Endothelial cell (in vitro differentiated cells): ENCODE measurements at regions not wholly inside any gene's neighbourhood (a gene's known extent, or its start where the extent isn't known, plus 50 kb on each side); places are given as distances from the start of the nearest gene placed in this dataset.

Experiments used
- DNase-seq: peaks from one replicate; pipeline ENCODE4 v3.0.0; 2021; ENCODE audit warnings: low spot score
- H3K27ac Mint-ChIP-seq: one replicate; pipeline ENCODE4 v1.8.0; 2021; ENCODE audit warnings: mixed read lengths, inconsistent platforms; ENCODE audit not compliant: unreplicated experiment
- H3K27me3 Mint-ChIP-seq: one replicate; pipeline ENCODE4 v1.8.0; 2021; ENCODE audit warnings: mild to moderate bottlenecking, moderate library complexity, mixed read lengths, inconsistent platforms; ENCODE audit not compliant: unreplicated experiment
- H3K36me3 Mint-ChIP-seq: one replicate; pipeline ENCODE4 v1.8.0; 2021; ENCODE audit warnings: mild to moderate bottlenecking, low read depth, mixed read lengths, inconsistent platforms; ENCODE audit not compliant: unreplicated experiment
- H3K4me1 Mint-ChIP-seq: one replicate; pipeline ENCODE4 v1.8.0; 2021; ENCODE audit warnings: mild to moderate bottlenecking, mixed read lengths, inconsistent platforms; ENCODE audit not compliant: unreplicated experiment
- H3K4me3 Mint-ChIP-seq: one replicate; pipeline ENCODE4 v1.8.0; 2021; ENCODE audit warnings: mild to moderate bottlenecking, mixed read lengths, inconsistent platforms; ENCODE audit not compliant: unreplicated experiment
- H3K9me3 Mint-ChIP-seq: one replicate; pipeline ENCODE4 v1.8.0; 2021; ENCODE audit warnings: mixed read lengths, inconsistent platforms; ENCODE audit not compliant: unreplicated experiment
- TF ChIP-seq, protein P1 (sequence below): fragments of 200-600 bp; sonication (generic); IDR thresholded peaks from one replicate; pipeline ENCODE4 v1.5.0; 2021; ENCODE audit warnings: antibody characterized with exemption; ENCODE audit not compliant: unreplicated experiment

DNA sequence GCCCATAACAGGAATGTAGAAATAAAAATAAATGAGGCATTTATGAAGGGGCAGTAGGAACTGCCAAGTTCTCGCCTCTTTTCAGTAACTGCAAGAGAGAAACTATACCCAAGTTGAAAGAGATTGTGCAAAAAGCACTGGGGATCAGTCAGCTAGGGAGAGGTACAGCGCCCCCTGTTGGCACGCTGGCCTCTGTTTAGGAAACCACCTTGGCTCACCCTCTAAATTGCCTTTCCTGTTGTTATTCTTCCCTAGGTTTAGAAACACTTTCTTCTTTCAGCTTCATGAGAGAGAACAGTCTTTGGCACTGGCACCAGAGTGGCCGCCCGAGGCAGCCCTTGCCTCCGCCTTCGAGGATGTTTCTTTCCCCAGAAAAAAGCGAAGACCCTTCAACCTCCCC lies 348.5 kb downstream of the MID1IP1 start:
- Mint-ChIP-seq H3K36me3 (no peaks in the 10 kb centered on the region), H3K4me3 (no peak overlapping the region), H3K9me3 (no peaks in the 10 kb centered on the region), H3K4me1 (peaks cover 8% of the 10 kb centered on the region), H3K27ac (no peak overlapping the region), H3K27me3 (no peaks in the 10 kb centered on the region)
- DNase-seq, result peak; percentile 64
- TF ChIP-seq, protein P1, sequence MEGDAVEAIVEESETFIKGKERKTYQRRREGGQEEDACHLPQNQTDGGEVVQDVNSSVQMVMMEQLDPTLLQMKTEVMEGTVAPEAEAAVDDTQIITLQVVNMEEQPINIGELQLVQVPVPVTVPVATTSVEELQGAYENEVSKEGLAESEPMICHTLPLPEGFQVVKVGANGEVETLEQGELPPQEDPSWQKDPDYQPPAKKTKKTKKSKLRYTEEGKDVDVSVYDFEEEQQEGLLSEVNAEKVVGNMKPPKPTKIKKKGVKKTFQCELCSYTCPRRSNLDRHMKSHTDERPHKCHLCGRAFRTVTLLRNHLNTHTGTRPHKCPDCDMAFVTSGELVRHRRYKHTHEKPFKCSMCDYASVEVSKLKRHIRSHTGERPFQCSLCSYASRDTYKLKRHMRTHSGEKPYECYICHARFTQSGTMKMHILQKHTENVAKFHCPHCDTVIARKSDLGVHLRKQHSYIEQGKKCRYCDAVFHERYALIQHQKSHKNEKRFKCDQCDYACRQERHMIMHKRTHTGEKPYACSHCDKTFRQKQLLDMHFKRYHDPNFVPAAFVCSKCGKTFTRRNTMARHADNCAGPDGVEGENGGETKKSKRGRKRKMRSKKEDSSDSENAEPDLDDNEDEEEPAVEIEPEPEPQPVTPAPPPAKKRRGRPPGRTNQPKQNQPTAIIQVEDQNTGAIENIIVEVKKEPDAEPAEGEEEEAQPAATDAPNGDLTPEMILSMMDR, result peak; percentile 72

- Mint-ChIP-seq H3K27ac (no peak overlapping the region), H3K4me3 (no peak overlapping the region), H3K9me3 (no peaks in the 10 kb centered on the region), H3K4me1 (peaks cover 8% of the 10 kb centered on the region), H3K27me3 (no peaks in the 10 kb centered on the region), H3K36me3 (no peaks in the 10 kb centered on the region)
- TF ChIP-seq, protein P1, result no peak
- no peak for DNase-seq
These were observed 349.0 kb downstream of the MID1IP1 start for GRCh38 chrX:39150220-39150619.

- H3K4me3 Mint-ChIP-seq, result no peak overlapping the region
- H3K27ac Mint-ChIP-seq, result no peak overlapping the region
- TF ChIP-seq, protein P1, result no peak
- H3K36me3 Mint-ChIP-seq, result no peaks in the 10 kb centered on the region
- no peaks in the 10 kb centered on the region for H3K27me3 Mint-ChIP-seq
- no peak for DNase-seq
- H3K4me1 Mint-ChIP-seq, result peaks cover 8% of the 10 kb centered on the region
- H3K9me3 Mint-ChIP-seq, result no peaks in the 10 kb centered on the region
These were observed 349.4 kb downstream of the MID1IP1 start for GRCh38 chrX:39150621-39151020.

DNA sequence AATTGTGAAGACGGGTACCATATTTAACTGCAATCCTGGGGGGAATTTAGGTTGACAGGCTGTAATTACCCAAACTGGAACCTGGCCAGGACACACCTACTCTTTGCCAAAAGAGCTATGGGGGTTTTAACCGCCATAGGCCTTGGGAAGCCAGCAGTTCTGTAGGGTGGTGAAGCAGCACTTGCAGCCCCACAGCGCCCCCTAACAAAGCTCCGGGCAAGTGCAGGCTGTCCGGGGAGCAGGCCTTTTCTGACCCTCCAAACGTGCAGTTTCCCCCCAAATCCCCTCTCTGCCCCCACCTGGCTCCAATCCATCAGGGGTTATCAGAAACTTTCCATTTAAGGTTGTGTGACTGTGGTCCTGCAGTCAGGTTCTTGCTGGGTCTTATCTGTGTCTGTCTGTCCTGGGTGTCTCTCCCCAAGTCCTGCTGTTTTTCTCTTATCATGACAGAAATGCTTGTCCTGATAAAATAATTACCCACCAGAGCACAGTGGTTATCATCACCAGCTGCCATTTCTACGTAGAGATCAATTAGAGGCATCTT lies 350.9 kb downstream of the MID1IP1 start:
- H3K9me3 Mint-ChIP-seq, result no peaks in the 10 kb centered on the region

GRCh38 chrX:39156051-39156450 lies 354.8 kb downstream of the MID1IP1 start:
- Mint-ChIP-seq H3K4me3 (no peak overlapping the region), H3K27ac (no peak overlapping the region), H3K9me3 (no peaks in the 10 kb centered on the region), H3K4me1 (peaks cover 10% of the 10 kb centered on the region), H3K36me3 (no peaks in the 10 kb centered on the region), H3K27me3 (no peaks in the 10 kb centered on the region)
- DNase-seq, result no peak
- TF ChIP-seq, protein P1, result no peak

More for the DNA sequence above, 350.9 kb downstream of the MID1IP1 start:
- H3K27ac Mint-ChIP-seq, result no peak overlapping the region
- peak; percentile 68 for DNase-seq
- no peaks in the 10 kb centered on the region for H3K27me3 Mint-ChIP-seq
- TF ChIP-seq, protein P1, result peak; percentile 66
- no peaks in the 10 kb centered on the region for H3K36me3 Mint-ChIP-seq
- H3K4me3 Mint-ChIP-seq, result no peak overlapping the region
- peaks cover 8% of the 10 kb centered on the region for H3K4me1 Mint-ChIP-seq
